HFFc6 (cell line): ENCODE measurements at regions not wholly inside any gene's neighbourhood (a gene's known extent, or its start where the extent isn't known, plus 50 kb on each side); places are given as distances from the start of the nearest gene placed in this dataset.

Experiments
- DNase-seq: peaks from one replicate; pipeline ENCODE4 v3.0.0-alpha.2; 2018
- H3K27ac Mint-ChIP-seq: 2 replicates; pipeline ENCODE4 v1.8.0; 2020; ENCODE audit warnings: mild to moderate bottlenecking, mixed read lengths
- H3K27me3 Mint-ChIP-seq: 2 replicates; pipeline ENCODE4 v1.8.0; 2021; ENCODE audit warnings: mild to moderate bottlenecking, moderate library complexity, mixed read lengths; ENCODE audit not compliant: insufficient read depth
- H3K36me3 Mint-ChIP-seq: 2 replicates; pipeline ENCODE4 v1.8.0; 2021; ENCODE audit warnings: low read depth, mixed read lengths
- H3K4me1 Mint-ChIP-seq: 2 replicates; pipeline ENCODE4 v1.8.0; 2020; ENCODE audit warnings: low read depth, mixed read lengths
- H3K4me3 Mint-ChIP-seq: 2 replicates; pipeline ENCODE4 v1.8.0; 2020; ENCODE audit warnings: mild to moderate bottlenecking, moderate library complexity, mixed read lengths
- H3K9me3 Mint-ChIP-seq: 2 replicates; pipeline ENCODE4 v1.8.0; 2020; ENCODE audit warnings: mild to moderate bottlenecking, mixed read lengths
- TF ChIP-seq, protein P1 (sequence below): fragments of 200-600 bp; sonication (generic); IDR thresholded peaks from 2 replicates; pipeline ENCODE4 v1.5.0; 2021; ENCODE audit warnings: antibody characterized with exemption, mild to moderate bottlenecking

DNA sequence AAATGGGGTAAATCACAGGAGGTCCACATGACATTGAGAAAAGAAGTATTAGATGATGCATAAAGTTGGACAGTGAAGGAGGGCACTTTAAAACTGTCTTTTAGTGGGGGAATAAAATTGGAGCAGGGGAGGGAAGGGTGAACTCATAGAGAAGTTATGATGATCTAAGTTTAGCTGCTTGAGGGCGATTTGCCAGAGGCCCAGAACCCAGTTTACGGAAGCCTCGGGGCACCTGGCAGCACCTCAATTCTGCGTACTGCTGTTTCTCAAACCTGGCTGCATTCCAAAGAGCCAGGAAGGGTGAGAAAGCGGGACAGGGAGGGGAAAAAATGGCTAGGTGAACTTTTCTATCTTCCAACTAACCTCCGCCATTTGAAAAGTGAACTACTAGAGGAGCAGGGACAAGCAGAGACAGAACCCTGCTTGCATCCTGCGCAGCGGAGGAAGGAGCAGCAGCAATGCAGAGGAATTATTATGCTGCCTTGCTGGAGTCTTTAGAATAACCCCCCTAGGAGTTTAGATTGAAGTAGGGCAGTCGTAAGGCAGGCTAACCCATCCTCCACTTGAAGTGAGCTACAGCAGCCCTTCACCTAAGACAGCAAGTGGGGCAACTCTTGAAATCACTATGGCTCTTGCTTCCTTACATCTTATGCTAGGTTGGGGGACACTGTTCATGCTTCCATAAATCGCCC lies 316.8 kb downstream of the BRINP1 start:
- Mint-ChIP-seq H3K4me3 (no peak overlapping the region), H3K9me3 (peaks cover under 1% of the 10 kb centered on the region; the same call in 1 of the 2 replicates), H3K4me1 (no peaks in the 10 kb centered on the region), H3K36me3 (no peaks in the 10 kb centered on the region), H3K27ac (no peak overlapping the region), H3K27me3 (no peaks in the 10 kb centered on the region; the same call in 1 of the 2 replicates)
- DNase-seq, result no peak
- TF ChIP-seq, protein P1, sequence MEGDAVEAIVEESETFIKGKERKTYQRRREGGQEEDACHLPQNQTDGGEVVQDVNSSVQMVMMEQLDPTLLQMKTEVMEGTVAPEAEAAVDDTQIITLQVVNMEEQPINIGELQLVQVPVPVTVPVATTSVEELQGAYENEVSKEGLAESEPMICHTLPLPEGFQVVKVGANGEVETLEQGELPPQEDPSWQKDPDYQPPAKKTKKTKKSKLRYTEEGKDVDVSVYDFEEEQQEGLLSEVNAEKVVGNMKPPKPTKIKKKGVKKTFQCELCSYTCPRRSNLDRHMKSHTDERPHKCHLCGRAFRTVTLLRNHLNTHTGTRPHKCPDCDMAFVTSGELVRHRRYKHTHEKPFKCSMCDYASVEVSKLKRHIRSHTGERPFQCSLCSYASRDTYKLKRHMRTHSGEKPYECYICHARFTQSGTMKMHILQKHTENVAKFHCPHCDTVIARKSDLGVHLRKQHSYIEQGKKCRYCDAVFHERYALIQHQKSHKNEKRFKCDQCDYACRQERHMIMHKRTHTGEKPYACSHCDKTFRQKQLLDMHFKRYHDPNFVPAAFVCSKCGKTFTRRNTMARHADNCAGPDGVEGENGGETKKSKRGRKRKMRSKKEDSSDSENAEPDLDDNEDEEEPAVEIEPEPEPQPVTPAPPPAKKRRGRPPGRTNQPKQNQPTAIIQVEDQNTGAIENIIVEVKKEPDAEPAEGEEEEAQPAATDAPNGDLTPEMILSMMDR, result no peak

DNA sequence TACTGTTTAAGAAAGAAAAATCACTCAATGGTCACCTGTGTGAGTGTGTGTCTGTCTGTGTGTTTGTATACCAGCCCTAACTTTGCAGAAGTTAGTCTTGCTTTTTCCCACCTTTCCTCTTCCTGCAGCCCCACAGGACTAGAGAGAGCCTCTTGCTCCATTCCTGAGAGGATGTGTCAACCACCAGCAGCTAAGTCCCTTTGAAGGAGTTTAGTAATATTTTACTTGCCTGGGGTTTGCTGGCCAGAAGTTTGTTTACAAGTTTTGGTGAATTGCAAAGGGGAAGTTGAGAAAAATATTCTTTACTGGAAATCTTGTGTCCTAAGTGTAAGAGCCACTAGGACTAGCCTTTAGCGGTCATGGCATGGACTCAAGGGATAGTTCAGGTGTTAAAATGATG lies 316.2 kb downstream of the BRINP1 start:
- Mint-ChIP-seq H3K4me3 (no peak overlapping the region), H3K27me3 (no peaks in the 10 kb centered on the region; the same call in 1 of the 2 replicates), H3K4me1 (no peaks in the 10 kb centered on the region), H3K36me3 (no peaks in the 10 kb centered on the region), H3K27ac (no peak overlapping the region), H3K9me3 (no peaks in the 10 kb centered on the region; the same call in 1 of the 2 replicates)
- no peak for DNase-seq
- TF ChIP-seq, protein P1, result no peak

DNA sequence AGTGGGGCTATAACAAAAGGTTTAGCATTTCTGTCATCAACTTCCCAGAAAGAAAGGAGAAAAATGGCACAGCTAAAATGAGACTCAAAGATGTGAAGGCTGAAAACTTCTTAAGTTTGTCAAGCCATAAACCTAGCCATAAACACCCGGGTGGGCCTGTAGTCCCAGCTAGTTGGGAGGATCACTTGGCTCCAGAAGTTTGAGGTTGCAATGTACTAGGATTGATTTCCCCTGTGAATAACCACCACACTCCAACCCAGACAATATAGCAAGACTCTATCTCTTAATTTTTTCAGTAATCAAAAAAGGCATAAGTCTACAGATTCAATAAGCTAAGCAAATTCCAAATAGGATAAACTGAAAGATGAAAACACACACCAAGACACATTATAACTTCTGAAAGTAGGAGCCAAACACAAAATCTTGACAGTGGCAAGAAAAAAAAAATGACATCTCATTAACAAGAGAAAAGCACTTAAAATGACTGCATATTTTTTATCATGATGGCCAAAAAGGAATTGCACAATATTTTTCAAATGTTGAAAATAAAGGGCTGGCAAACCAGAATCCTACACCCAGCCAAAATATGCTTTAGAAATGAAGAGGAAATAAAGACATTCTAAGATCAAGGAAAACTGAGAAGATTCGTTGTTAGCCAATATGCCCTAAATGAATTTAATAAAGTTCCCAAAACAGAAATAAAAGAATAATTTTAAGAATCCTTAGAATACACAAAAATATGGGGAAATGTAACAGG lies 308.4 kb downstream of the BRINP1 start:
- Mint-ChIP-seq H3K36me3 (no peaks in the 10 kb centered on the region), H3K4me1 (no peaks in the 10 kb centered on the region), H3K27me3 (no peaks in the 10 kb centered on the region), H3K9me3 (peaks cover 4% of the 10 kb centered on the region), H3K27ac (no peak overlapping the region), H3K4me3 (no peak overlapping the region)
- no peak for DNase-seq
- TF ChIP-seq, protein P1, result no peak

DNA sequence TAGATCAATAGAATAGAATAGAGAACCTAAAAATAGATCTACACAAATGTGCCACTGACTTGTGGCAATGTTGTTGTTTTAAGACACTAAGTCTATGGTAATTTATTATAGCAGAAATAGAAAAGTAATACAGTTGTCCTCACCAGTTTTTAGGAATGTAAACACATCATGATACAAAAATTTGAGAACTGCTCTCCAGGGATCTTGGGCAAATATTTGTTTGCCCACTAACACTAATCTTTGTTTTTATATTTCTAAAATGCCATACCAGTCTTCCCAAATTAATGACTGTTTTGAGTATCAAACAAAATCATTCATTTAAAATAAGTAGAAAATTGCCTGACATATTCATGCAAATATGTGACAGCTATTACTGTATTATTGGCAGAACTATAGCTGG lies 297.6 kb downstream of the BRINP1 start:
- H3K4me3 Mint-ChIP-seq, result no peak overlapping the region
- H3K9me3 Mint-ChIP-seq, result peaks cover 19% of the 10 kb centered on the region
- no peaks in the 10 kb centered on the region; the same call in 1 of the 2 replicates for H3K36me3 Mint-ChIP-seq
- no peaks in the 10 kb centered on the region for H3K4me1 Mint-ChIP-seq
- H3K27ac Mint-ChIP-seq, result no peak overlapping the region
- no peaks in the 10 kb centered on the region for H3K27me3 Mint-ChIP-seq
- DNase-seq, result no peak
- TF ChIP-seq, protein P1, result no peak

DNA sequence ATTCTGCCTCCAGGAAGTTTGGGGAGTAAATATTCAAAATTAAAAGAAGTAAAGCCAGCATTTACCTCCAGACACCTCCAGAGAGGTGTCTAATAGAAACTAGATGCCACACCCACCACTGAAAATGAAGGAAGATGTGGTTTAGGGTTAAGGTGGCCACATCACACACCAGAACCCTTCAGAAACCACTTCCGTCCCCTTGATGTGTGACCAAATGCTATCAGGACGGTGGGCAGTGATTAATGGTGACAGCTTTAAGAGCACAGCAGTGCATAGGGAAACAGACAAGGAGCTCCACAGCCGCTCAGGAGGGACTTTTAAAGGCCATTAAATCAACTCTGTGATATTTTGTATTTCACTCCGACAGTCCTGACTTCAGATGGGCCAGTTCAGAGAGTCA lies 295.2 kb downstream of the BRINP1 start:
- no peak for DNase-seq
- H3K27me3 Mint-ChIP-seq, result no peaks in the 10 kb centered on the region
- no peak overlapping the region for H3K4me3 Mint-ChIP-seq
- TF ChIP-seq, protein P1, result no peak
- H3K4me1 Mint-ChIP-seq, result no peaks in the 10 kb centered on the region
- no peak overlapping the region for H3K27ac Mint-ChIP-seq
- no peaks in the 10 kb centered on the region for H3K36me3 Mint-ChIP-seq
- peaks cover 15% of the 10 kb centered on the region for H3K9me3 Mint-ChIP-seq
